ENCODE measurements at regions not wholly inside any gene's neighbourhood (a gene's known extent, or its start where the extent isn't known, plus 50 kb on each side); places are given as distances from the start of the nearest gene placed in this dataset.

- no peak overlapping the region for H3K4me2 ChIP-seq (ENCODE audit: low read length)
- no peaks in the 10 kb centered on the region for H3K9me3 ChIP-seq (ENCODE audit: insufficient read depth, low read length)
- H3K27ac ChIP-seq (ENCODE audit: low read length), result no peak overlapping the region
- no peaks in the 10 kb centered on the region for H3K36me3 ChIP-seq (replicated peaks; ENCODE audit: low read depth, low read length)
- no peak overlapping the region for H2AFZ ChIP-seq (ENCODE audit: low read depth, low read length)
- H3K27me3 ChIP-seq (ENCODE audit: low read depth, low read length), result no peaks in the 10 kb centered on the region
- H3K79me2 ChIP-seq (ENCODE audit: low read length), result no peaks in the 10 kb centered on the region
- H3K4me3 ChIP-seq (ENCODE audit: low read length), result no peak overlapping the region
- no peak overlapping the region for H3K9ac ChIP-seq (ENCODE audit: low read length)
- H4K20me1 ChIP-seq (ENCODE audit: insufficient read depth, low read length), result no peaks in the 10 kb centered on the region
- no peaks in the 10 kb centered on the region for H3K4me1 ChIP-seq (ENCODE audit: low read length)
- no peak for TF ChIP-seq EZH2phosphoT487 (IDR thresholded peaks at IDR 0.05; ENCODE audit: low read depth)
- TF ChIP-seq, protein P1, sequence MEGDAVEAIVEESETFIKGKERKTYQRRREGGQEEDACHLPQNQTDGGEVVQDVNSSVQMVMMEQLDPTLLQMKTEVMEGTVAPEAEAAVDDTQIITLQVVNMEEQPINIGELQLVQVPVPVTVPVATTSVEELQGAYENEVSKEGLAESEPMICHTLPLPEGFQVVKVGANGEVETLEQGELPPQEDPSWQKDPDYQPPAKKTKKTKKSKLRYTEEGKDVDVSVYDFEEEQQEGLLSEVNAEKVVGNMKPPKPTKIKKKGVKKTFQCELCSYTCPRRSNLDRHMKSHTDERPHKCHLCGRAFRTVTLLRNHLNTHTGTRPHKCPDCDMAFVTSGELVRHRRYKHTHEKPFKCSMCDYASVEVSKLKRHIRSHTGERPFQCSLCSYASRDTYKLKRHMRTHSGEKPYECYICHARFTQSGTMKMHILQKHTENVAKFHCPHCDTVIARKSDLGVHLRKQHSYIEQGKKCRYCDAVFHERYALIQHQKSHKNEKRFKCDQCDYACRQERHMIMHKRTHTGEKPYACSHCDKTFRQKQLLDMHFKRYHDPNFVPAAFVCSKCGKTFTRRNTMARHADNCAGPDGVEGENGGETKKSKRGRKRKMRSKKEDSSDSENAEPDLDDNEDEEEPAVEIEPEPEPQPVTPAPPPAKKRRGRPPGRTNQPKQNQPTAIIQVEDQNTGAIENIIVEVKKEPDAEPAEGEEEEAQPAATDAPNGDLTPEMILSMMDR (IDR thresholded peaks at IDR 0.05; ENCODE audit: low read depth, low read length), result no peak
These were observed 55.5 kb upstream of the ST6GAL2 start for GRCh38 chr2:106941372-106941993.

DNA sequence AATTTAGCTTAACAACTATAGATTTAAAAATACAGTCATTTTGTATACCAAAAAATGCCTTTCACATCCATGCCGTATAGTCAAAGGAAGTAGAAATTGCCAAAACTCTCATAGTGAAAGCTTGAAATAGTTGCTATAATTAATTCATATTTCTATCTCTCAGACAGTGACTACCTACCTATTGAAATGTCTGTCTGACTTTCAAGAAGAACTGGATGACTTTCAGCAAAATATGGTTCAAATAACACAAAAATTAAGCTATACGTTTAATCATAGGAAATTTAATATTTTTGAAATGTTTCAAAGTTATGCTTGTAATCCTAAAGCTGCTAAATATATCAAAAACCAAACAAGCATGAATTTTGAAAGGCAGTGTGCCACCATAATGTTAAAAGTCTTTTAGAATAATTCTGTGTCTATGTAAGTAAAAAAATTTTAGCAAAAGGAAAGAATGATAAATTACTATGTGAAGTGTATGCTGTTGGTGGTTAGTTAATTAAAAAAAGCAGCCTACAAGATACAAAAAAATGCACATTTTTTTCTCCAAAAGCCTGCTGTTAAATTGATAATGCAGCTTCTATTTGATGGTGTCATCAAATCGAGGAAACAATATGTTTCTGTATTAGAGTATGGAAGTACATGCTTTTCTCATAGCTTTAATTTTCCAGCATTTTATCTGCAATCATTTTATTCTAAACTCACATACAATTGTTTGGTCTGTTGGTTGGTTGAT is 57.7 kb upstream of the ST6GAL2 start:
- Histone ChIP-seq H3K27ac (ENCODE audit: low read length) (no peak overlapping the region), H3K36me3 (replicated peaks; ENCODE audit: low read depth, low read length) (no peaks in the 10 kb centered on the region), H3K4me1 (ENCODE audit: low read length) (no peaks in the 10 kb centered on the region), H3K27me3 (ENCODE audit: low read depth, low read length) (no peaks in the 10 kb centered on the region), H3K79me2 (ENCODE audit: low read length) (no peaks in the 10 kb centered on the region), H3K4me2 (ENCODE audit: low read length) (no peak overlapping the region), H3K9me3 (ENCODE audit: insufficient read depth, low read length) (no peaks in the 10 kb centered on the region), H4K20me1 (ENCODE audit: insufficient read depth, low read length) (no peaks in the 10 kb centered on the region), H3K4me3 (ENCODE audit: low read length) (no peak overlapping the region), H3K9ac (ENCODE audit: low read length) (no peak overlapping the region), H2AFZ (ENCODE audit: low read depth, low read length) (no peak overlapping the region)
- TF ChIP-seq, protein P1 (IDR thresholded peaks at IDR 0.05; ENCODE audit: low read depth, low read length), result no peak
- no peak for TF ChIP-seq EZH2phosphoT487 (IDR thresholded peaks at IDR 0.05; ENCODE audit: low read depth)

- Histone ChIP-seq H3K36me3 (replicated peaks; ENCODE audit: low read depth, low read length) (no peaks in the 10 kb centered on the region), H3K4me2 (ENCODE audit: low read length) (no peak overlapping the region), H3K79me2 (ENCODE audit: low read length) (no peaks in the 10 kb centered on the region), H3K4me1 (ENCODE audit: low read length) (no peaks in the 10 kb centered on the region), H3K9ac (ENCODE audit: low read length) (no peak overlapping the region), H2AFZ (ENCODE audit: low read depth, low read length) (no peak overlapping the region), H3K27me3 (ENCODE audit: low read depth, low read length) (no peaks in the 10 kb centered on the region), H3K9me3 (ENCODE audit: insufficient read depth, low read length) (no peaks in the 10 kb centered on the region), H3K4me3 (ENCODE audit: low read length) (no peak overlapping the region), H4K20me1 (ENCODE audit: insufficient read depth, low read length) (no peaks in the 10 kb centered on the region), H3K27ac (ENCODE audit: low read length) (no peak overlapping the region)
- no peak for TF ChIP-seq EZH2phosphoT487 (IDR thresholded peaks at IDR 0.05; ENCODE audit: low read depth)
- TF ChIP-seq, protein P1 (IDR thresholded peaks at IDR 0.05; ENCODE audit: low read depth, low read length), result no peak
These were observed 58.2 kb upstream of the ST6GAL2 start for GRCh38 chr2:106944215-106944614.

- H3K9ac ChIP-seq (ENCODE audit: low read length), result no peak overlapping the region
- no peaks in the 10 kb centered on the region for H3K4me1 ChIP-seq (ENCODE audit: low read length)
- no peak overlapping the region for H3K27ac ChIP-seq (ENCODE audit: low read length)
- no peak for TF ChIP-seq EZH2phosphoT487 (IDR thresholded peaks at IDR 0.05; ENCODE audit: low read depth)
- TF ChIP-seq, protein P1 (IDR thresholded peaks at IDR 0.05; ENCODE audit: low read depth, low read length), result no peak
- no peak overlapping the region for H3K4me2 ChIP-seq (ENCODE audit: low read length)
- no peak overlapping the region for H2AFZ ChIP-seq (ENCODE audit: low read depth, low read length)
- no peaks in the 10 kb centered on the region for H3K79me2 ChIP-seq (ENCODE audit: low read length)
- no peaks in the 10 kb centered on the region for H3K36me3 ChIP-seq (replicated peaks; ENCODE audit: low read depth, low read length)
- no peak overlapping the region for H3K4me3 ChIP-seq (ENCODE audit: low read length)
- no peaks in the 10 kb centered on the region for H4K20me1 ChIP-seq (ENCODE audit: insufficient read depth, low read length)
- no peaks in the 10 kb centered on the region for H3K9me3 ChIP-seq (ENCODE audit: insufficient read depth, low read length)
- no peaks in the 10 kb centered on the region for H3K27me3 ChIP-seq (ENCODE audit: low read depth, low read length)
These were observed 62.6 kb upstream of the ST6GAL2 start for GRCh38 chr2:106948540-106948939.
